Liver (tissue), 8 donors: ENCODE measurements at regions not wholly inside any gene's neighbourhood (a gene's known extent, or its start where the extent isn't known, plus 50 kb on each side); places are given as distances from the start of the nearest gene placed in this dataset.

ENCODE experiments used
- DNase-seq: peaks from one replicate; pipeline ENCODE4 v3.0.0-alpha.2; 2017; ENCODE audit warnings: low spot score
- H3K27ac ChIP-seq, 2 donors: one replicate each; pipeline ENCODE4 v1.7.0; 2013; ENCODE audit warnings: inconsistent platforms in 2 of 2, low read length in 2 of 2, control low read depth in 1 of 2, low read depth in 1 of 2, mild to moderate bottlenecking in 1 of 2
- H3K27me3 ChIP-seq, 4 donors: one replicate each; pipeline versions ENCODE4 v1.6.1 to v1.7.0; 2013; ENCODE audit warnings: low read length in 3 of 4, inconsistent platforms in 1 of 4, mild to moderate bottlenecking in 1 of 4, moderate library complexity in 1 of 4; ENCODE audit not compliant: control insufficient read depth in 4 of 4, insufficient read depth in 4 of 4
- H3K36me3 ChIP-seq, 4 donors: one replicate each; pipeline versions ENCODE4 v1.6.1 to v1.7.0; 2013; ENCODE audit warnings: low read length in 3 of 4, mild to moderate bottlenecking in 3 of 4, low read depth in 1 of 4, moderate library complexity in 1 of 4; ENCODE audit not compliant: control insufficient read depth in 4 of 4, insufficient read depth in 3 of 4
- H3K4me1 ChIP-seq, 4 donors: one replicate each; pipeline versions ENCODE4 v1.6.1 to v1.7.0; 2013; ENCODE audit warnings: low read length in 3 of 4, mild to moderate bottlenecking in 3 of 4, moderate library complexity in 1 of 4; ENCODE audit not compliant: control insufficient read depth in 4 of 4, insufficient read depth in 4 of 4
- H3K4me3 ChIP-seq, 3 donors: one replicate each; pipeline versions ENCODE4 v1.6.1 to v1.7.0; 2013; ENCODE audit warnings: low read length in 3 of 3, control low read depth in 1 of 3, low read depth in 1 of 3, mild to moderate bottlenecking in 1 of 3
- H3K9ac ChIP-seq, 2 donors: one replicate each; pipeline ENCODE4 v1.7.0; 2013; ENCODE audit warnings: low read length in 2 of 2, mild to moderate bottlenecking in 2 of 2, moderate library complexity in 2 of 2, control low read depth in 1 of 2, low read depth in 1 of 2
- H3K9me3 ChIP-seq, 4 donors: one replicate each; pipeline versions ENCODE4 v1.6.1 to v1.7.0; 2013; ENCODE audit warnings: low read length in 3 of 4; ENCODE audit not compliant: control insufficient read depth in 4 of 4
- ATF3 ChIP-seq: IDR thresholded peaks from 2 replicates; pipeline ENCODE4 v1.6.1; 2016; ENCODE audit warnings: antibody characterized with exemption
- CTCF ChIP-seq: fragments of 150-350 bp; IDR thresholded peaks from 2 replicates; pipeline ENCODE4 v1.5.1; 2017; ENCODE audit warnings: improper control_type of control experiment, low read depth, low read length; ENCODE audit not compliant: missing input control
- EGR1 ChIP-seq, 2 donors: IDR thresholded peaks; 2 replicates each; pipeline ENCODE4 v1.6.1; 2016 to 2018; ENCODE audit warnings: antibody characterized with exemption in 2 of 2, low read depth in 2 of 2
- FOXA1 ChIP-seq: IDR thresholded peaks from 2 replicates; pipeline ENCODE4 v1.6.1; 2016; ENCODE audit warnings: antibody characterized with exemption
- FOXA2 ChIP-seq: IDR thresholded peaks from 2 replicates; pipeline ENCODE4 v1.6.1; 2016; ENCODE audit warnings: antibody characterized with exemption
- GABPA ChIP-seq, 2 donors: IDR thresholded peaks in 1 of 2; conservative IDR thresholded peaks in 1 of 2; 2 replicates each; pipeline ENCODE4 v1.6.1; 2016; ENCODE audit warnings: antibody characterized with exemption in 2 of 2, mild to moderate bottlenecking in 1 of 2, moderate library complexity in 1 of 2
- HNF4A ChIP-seq, 2 donors: conservative IDR thresholded peaks; 2 replicates each; pipeline ENCODE4 v1.6.1; 2016; ENCODE audit warnings: antibody characterized with exemption in 2 of 2, mild to moderate bottlenecking in 2 of 2
- HNF4G ChIP-seq: IDR thresholded peaks from 2 replicates; pipeline ENCODE4 v1.6.1; 2016; ENCODE audit warnings: antibody characterized with exemption
- JUND ChIP-seq, 2 donors: IDR thresholded peaks; 2 replicates each; pipeline ENCODE4 v1.6.1; 2016; ENCODE audit warnings: antibody characterized with exemption in 2 of 2
- MAX ChIP-seq: IDR thresholded peaks from 2 replicates; pipeline ENCODE4 v1.6.1; 2016; ENCODE audit warnings: antibody characterized with exemption
- NR2F2 ChIP-seq: IDR thresholded peaks from 2 replicates; pipeline ENCODE4 v1.6.1; 2016; ENCODE audit warnings: antibody characterized with exemption
- RAD21 ChIP-seq, 2 donors: IDR thresholded peaks; 2 replicates each; pipeline ENCODE4 v1.6.1; 2016; ENCODE audit warnings: antibody characterized with exemption in 2 of 2, mild to moderate bottlenecking in 2 of 2
- RXRA ChIP-seq, 2 donors: IDR thresholded peaks; 2 replicates each; pipeline ENCODE4 v1.6.1; 2017 to 2018; ENCODE audit warnings: antibody characterized with exemption in 2 of 2, mild to moderate bottlenecking in 1 of 2
- SP1 ChIP-seq: IDR thresholded peaks from 2 replicates; pipeline ENCODE4 v1.6.1; 2018; ENCODE audit warnings: antibody characterized with exemption, mild to moderate bottlenecking
- TAF1 ChIP-seq: conservative IDR thresholded peaks from 2 replicates; pipeline ENCODE4 v1.6.1; 2016; ENCODE audit warnings: antibody characterized with exemption, mild to moderate bottlenecking
- YY1 ChIP-seq: IDR thresholded peaks from 2 replicates; pipeline ENCODE4 v1.6.1; 2016; ENCODE audit warnings: antibody characterized with exemption, mild to moderate bottlenecking
- ZBTB33 ChIP-seq: IDR thresholded peaks from 2 replicates; pipeline ENCODE4 v1.6.1; 2016; ENCODE audit warnings: antibody characterized with exemption
- WGBS: extraction: QIAGEN DNeasy Blood & Tissue Kit; methylation state at CpG from one replicate; pipeline ENCODE4 v1.1.7; 2013; 5-methylcytosine and 5-hydroxymethylcytosine counted together
- TF ChIP-seq, protein P1 (sequence below): IDR thresholded peaks from 2 replicates; pipeline ENCODE4 v1.6.1; 2016; ENCODE audit warnings: antibody characterized with exemption, mild to moderate bottlenecking
- donor health status: healthy.
- donor health status: healthy.
- donor health status: healthy.
- donor health status: healthy.
- donor health status: healthy.

- no peak overlapping the region for H3K9ac ChIP-seq
- H3K4me3 ChIP-seq, result no peak overlapping the region
- no peak for TF ChIP-seq FOXA1
- no peak for TF ChIP-seq SP1
- no peak for TF ChIP-seq EGR1 (IDR thresholded peaks at IDR 0.05; ENCODE audit: low read depth in 2 of 2)
- TF ChIP-seq MAX, result no peak
- no peak for TF ChIP-seq CTCF
- no peak for TF ChIP-seq NR2F2
- TF ChIP-seq HNF4A (conservative IDR thresholded peaks at IDR 0.05), result no peak
- no peak for TF ChIP-seq ATF3
- TF ChIP-seq FOXA2, result no peak
- TF ChIP-seq, protein P1, sequence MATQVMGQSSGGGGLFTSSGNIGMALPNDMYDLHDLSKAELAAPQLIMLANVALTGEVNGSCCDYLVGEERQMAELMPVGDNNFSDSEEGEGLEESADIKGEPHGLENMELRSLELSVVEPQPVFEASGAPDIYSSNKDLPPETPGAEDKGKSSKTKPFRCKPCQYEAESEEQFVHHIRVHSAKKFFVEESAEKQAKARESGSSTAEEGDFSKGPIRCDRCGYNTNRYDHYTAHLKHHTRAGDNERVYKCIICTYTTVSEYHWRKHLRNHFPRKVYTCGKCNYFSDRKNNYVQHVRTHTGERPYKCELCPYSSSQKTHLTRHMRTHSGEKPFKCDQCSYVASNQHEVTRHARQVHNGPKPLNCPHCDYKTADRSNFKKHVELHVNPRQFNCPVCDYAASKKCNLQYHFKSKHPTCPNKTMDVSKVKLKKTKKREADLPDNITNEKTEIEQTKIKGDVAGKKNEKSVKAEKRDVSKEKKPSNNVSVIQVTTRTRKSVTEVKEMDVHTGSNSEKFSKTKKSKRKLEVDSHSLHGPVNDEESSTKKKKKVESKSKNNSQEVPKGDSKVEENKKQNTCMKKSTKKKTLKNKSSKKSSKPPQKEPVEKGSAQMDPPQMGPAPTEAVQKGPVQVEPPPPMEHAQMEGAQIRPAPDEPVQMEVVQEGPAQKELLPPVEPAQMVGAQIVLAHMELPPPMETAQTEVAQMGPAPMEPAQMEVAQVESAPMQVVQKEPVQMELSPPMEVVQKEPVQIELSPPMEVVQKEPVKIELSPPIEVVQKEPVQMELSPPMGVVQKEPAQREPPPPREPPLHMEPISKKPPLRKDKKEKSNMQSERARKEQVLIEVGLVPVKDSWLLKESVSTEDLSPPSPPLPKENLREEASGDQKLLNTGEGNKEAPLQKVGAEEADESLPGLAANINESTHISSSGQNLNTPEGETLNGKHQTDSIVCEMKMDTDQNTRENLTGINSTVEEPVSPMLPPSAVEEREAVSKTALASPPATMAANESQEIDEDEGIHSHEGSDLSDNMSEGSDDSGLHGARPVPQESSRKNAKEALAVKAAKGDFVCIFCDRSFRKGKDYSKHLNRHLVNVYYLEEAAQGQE, result no peak
- no peak for TF ChIP-seq HNF4G
- no peak for TF ChIP-seq RXRA (IDR thresholded peaks at IDR 0.05)
- no peak for TF ChIP-seq JUND (IDR thresholded peaks at IDR 0.05)
- no peak for TF ChIP-seq ZBTB33
- no peak for TF ChIP-seq RAD21 (IDR thresholded peaks at IDR 0.05)
- TF ChIP-seq YY1, result no peak
- no peak for TF ChIP-seq TAF1
- no peaks in the 10 kb centered on the region for H3K36me3 ChIP-seq
- DNase-seq, result no peak
- H3K27ac ChIP-seq, result no peak overlapping the region
- 77% methylated on average over 2 of the region's 2 CpGs for WGBS
- H3K9me3 ChIP-seq, result peaks cover 0 to 2% (median 0%) of the 10 kb centered on the region in 4 donors
- no peaks in the 10 kb centered on the region for H3K4me1 ChIP-seq
- H3K27me3 ChIP-seq, result no peaks in the 10 kb centered on the region
These were observed 204.7 kb downstream of the TTC32 start for GRCh38 chr2:19697131-19697530.

DNA sequence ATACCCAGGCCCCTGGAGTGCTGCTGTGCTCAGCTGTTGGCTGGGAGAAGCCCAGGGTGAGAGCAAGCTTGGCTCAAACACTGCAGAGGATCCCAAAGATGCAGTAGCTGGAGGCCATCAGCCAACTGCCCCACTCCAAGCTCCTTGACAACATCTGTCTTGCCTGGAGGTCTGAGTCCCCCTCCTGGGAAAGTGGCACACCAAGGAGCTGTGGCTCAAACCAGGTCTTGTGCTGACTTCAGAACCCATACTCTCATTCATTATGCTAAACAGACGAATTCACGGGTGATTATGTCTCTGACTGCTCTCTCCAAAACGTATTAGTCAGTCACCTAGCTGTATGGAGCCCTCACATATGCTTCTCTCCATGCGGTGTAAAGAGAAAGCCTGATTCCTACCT lies 206.1 kb downstream of the TTC32 start:
- 61% methylated on average over 4 of the region's 4 CpGs for WGBS
- Histone ChIP-seq H3K27me3 (no peaks in the 10 kb centered on the region), H3K4me3 (no peak overlapping the region), H3K27ac (no peak overlapping the region), H3K9me3 (peaks cover 0 to 2% (median 0%) of the 10 kb centered on the region in 4 donors), H3K9ac (no peak overlapping the region), H3K36me3 (no peaks in the 10 kb centered on the region), H3K4me1 (no peaks in the 10 kb centered on the region)
- TF ChIP-seq RAD21 (IDR thresholded peaks at IDR 0.05), result no peak
- no peak for TF ChIP-seq GABPA (IDR thresholded peaks at IDR 0.05 in 1 of 2, conservative IDR thresholded peaks at IDR 0.05 in 1 of 2)
- TF ChIP-seq TAF1, result no peak
- TF ChIP-seq YY1, result no peak
- TF ChIP-seq CTCF, result no peak
- DNase-seq, result no peak
